NCI-H526 (cell line): ENCODE measurements at regions not wholly inside any gene's neighbourhood (a gene's known extent, or its start where the extent isn't known, plus 50 kb on each side); places are given as distances from the start of the nearest gene placed in this dataset.
"Not testable (repeated sequence)": the region's sequence is repeated elsewhere in the genome, so short reads cannot be mapped to it uniquely, and the experiment has no call there.

Experiments
- DNase-seq, 2 experiments: peaks; one replicate each; lab custom pipeline; 2025; lab: John Stamatoyannopoulos, UW

DNA sequence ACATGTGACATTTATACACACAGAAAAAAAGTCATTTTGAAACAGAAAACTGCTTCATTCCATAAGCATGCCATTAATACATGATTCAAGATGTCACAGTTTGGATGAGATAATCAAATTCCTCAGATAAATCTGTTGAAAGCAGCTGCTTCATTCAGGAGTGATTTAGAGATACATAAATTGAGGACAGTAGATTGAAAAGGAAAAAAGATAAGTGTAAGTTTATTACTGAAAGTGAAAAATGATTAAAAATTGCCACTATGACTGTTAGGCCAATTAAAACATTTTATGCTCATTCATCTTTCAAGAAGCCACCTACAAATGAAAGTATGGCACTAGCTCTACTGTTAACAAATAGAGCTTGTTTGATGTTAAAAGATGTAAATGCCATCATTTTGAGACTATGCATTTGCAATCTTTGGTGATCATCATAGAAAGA lies 136.9 kb upstream of the CDK6 start:
- DNase-seq = no peak

DNA sequence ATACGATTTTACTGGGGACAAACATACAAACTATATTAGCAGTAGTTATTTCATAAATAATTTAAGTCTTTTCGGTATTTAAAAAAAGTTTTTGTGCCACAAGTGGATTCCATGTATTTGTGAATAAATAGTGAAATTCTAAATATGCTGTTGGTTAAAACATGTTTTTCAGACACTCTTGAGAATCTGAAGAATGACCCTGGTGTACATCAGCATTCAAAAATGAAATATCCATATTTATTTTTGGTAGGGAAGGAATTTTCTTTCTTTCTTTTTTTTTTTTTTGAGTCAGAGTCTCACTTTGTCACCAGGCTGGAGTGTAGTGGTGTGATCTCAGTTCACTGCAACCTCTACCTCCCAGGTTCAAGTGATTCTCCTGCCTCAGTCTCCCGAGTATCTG lies 136.1 kb upstream of the CDK6 start:
- DNase-seq = no peak

DNA sequence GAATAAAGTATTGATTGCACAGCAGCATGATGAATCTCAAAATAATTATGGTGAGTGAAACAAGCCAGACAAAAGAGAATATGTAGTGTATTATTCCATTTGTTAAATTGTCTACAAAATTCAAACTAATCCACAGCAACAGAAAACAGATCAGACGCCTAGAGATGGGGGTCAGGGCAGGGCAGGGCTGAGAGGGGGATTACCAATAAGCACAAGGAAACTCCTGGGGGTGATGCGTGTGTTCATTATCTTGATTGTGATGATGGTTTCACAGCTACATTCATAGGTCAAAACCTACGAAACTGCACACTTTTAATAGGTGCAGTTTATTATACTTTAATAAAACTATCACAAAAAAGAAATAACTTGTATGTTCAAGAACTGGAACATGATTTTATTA lies 132.7 kb upstream of the CDK6 start:
- no peak for DNase-seq

DNA sequence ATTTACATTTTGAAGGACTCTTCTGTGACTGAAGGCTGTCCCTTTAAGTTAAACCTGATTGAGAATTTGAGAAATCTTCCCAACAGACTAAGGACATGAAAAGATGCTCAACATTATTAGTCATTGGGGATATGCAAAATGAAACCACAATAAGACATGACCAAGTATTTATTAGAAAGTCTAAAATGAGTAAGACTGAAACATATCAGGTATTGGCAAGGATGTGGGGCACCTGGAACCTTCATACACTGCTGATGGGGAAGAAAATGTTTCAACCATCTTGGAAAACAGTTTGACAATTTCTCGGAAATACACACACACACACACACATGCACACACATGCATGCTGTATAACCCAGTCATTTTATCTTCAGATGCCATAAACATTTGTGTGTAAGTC lies 132.1 kb upstream of the CDK6 start:
- DNase-seq = no peak

DNA sequence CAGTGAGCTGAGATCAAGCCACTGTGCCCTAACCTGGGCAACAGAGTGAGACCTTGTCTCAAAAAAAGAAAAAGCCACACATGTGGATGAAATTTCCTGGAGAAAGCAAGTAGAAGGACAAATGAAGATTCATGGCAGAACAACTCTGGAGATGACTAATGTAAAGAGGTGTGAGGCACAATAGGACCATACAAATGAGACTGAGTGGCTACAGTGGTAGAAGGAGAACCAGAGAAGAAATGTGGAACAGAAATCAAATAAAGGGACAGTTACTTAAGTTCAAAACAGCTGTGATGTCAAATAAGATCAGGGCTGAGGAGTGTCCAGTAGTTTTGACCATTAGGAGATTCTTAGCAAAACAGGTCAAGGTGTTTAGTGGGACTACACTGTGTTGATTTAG lies 130.9 kb upstream of the CDK6 start:
- DNase-seq = no peak

DNA sequence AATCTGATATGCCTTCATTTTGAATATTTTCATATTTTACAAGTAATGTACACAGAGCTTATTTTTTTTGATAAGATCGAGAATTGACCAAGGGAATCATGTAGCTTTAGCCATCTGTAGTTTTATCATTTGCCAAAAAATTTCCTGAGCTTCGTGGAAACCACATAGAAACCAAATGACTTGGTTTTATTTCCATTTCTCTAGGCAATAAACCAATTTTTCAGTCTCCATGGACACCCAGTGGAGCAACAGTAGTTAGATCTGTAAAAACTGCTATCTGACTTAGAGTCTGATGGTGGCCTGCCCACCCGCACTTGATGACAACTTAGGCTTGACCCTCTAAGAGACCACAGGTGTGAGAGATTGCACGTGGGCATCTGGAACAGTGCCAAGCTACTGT lies 127.8 kb upstream of the CDK6 start:
- no peak for DNase-seq

DNA sequence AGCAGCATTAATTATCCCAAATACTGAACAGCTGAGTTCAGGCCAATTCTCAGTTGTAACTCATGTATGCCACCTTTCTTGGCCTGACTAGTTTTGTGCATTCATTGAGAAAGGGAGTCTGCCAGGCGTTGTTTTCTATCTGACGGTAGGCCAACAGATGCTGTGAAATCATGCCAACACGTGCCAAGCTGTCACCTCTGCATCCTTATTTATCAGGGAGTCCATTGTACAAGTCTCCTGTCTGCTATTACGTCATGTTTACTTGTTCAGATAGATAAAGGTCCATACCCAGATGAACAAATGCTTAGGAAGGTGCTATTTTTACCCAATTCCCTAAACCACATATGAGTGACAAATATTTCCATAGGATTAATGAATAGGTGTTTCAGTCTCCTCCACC lies 127.2 kb upstream of the CDK6 start:
- DNase-seq = no peak

DNA sequence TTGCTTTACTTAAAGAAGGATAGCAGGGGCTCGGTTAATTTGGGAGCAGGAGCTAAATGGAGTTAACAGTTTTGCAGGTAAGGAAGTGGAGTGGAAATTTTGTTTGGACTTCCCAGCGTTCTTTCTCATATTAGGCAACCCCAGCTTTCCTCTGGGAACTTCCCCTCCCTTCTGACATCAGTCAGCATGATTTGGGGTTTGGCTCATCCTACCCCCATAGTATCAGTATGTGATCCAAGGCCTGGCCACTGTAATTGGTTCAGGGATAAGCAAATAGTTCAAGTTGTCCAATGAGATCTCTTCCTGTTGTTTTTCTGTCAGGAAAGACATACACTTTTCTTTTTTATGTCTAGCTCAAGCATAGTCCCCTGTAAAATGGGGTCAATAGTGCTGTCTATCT lies 125.6 kb upstream of the CDK6 start:
- no peak for DNase-seq

DNA sequence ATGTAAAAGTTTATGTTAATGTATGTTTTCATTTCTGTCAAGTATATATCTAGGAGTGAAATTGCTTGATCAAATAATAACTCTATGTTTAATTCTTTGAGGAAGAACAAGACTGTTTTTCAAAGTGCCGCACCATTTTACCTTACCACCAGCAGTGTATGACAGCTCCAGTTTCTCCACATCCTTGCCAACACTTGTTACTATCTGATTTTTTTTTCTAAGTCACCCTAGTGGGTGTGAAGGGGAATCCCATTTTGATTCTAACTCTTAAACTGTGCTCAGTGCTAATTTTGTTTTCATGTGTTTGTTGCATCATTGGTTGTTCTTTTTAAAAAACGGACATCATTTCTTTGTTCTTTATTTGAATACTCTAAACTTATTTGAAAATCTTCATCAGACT lies 120.2 kb upstream of the CDK6 start:
- DNase-seq = no peak

DNA sequence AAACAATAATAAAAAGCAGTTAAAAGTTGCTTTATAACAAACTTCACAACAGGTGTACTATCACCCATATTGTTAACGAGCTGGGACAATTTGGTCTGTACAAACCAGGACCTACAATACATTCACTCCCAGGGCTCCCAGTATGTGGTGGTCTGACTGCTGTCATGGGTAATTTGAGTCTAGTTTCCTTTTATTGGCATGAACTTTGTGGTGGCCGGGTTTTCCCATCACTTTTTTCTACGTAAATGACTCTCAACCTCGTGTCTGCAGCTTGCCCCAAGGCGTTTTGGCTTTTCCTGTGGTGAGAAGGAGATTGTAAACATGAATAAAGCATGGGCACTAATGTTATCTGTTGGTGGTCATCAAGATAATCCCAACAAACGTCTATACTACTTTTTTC lies 118.7 kb upstream of the CDK6 start:
- no peak for DNase-seq

DNA sequence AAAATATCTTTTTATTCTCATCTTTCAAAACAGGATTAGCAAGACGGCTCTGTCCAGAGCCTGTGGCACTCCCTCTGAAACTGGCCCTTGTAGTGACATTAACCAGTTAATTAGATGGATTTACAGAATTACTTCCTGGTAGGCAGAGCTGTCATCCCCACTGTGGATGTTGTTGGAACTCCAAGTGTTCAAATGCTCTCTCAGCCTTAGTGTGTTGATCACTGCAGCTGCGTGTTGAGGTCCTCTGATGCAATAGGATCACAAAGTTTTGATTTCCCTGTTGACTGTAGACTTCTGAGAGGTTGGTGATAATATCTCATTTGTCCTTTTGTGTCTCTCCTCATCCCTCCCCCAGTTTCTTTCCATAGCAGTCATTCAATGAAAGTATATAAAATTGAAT lies 117.3 kb upstream of the CDK6 start:
- peak; percentile 11 to 36 for DNase-seq

DNA sequence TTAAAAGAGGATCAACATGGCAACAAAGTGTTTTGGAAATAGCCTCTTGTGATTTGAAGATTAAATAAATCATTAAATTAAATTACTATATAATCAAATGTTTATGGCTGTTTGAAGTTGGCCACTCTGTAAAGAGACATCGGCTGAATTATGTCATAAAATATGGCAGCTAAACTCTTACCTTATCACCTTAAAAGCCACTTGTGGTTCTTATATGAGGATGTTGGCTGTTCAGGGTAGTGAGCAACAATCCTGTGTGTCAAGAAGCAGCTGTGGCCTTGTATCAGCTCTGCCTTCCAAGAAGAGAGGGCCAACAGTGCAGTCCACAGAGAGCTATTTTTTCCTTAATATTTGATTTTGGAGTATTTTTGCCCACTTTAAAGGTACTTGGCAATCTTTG lies 113.4 kb upstream of the CDK6 start:
- no peak for DNase-seq

DNA sequence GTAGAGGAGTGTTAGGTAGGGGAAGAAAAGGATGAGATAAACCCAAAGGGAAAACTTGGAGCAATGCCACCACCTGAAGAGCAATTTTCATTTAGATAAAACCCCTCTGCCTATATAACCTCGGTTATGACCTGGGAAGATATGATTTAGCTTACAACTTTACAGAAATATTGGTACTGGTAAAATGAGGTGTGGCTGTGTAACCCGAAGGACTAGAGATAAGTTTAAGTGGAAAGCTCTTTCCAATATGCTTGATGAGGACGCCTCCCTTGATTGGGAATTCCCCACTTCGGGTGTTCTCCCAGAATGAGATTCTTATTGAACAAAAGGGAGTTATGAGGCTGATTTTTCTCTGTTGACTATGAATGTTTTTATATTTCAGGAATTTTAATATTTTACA lies 109.5 kb upstream of the CDK6 start:
- no peak for DNase-seq

DNA sequence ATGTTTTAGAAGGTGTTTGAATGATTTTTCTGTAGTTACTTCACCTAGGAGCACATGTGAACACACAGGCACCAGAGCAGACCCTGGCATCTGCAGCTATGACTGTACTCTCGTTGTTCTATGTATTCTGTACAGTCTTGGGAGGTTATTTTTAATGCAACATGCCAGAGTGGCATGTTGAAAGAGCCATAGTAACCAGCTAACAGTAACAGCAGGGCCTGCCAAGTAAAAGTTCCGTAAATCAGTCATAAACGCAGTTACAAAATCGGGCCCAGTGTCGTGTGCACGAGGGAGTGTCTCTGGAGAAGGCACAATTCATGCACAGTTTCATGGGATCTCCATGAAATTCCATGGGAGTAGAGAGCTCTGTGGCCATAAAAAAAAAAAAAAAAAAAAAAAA lies 108.3 kb upstream of the CDK6 start:
- DNase-seq = no peak

DNA sequence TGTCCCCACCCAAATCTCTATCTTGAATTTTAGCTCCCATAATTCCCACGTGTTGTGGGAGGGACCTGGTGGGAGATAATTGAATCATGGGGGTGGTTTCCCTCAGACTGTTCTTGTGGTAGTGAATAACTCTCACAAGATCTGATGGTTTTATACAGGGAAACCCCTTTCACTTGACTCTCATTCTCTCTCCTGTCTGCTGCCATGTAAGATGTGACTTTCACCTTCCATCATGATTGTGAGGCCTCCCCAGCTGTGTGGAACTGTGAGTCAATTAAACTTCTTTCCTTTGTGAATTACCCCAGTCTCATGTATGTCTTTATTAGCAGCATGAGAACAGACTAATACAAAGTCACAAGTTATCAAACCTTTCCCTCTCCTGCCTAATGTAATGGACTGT lies 106.3 kb upstream of the CDK6 start:
- DNase-seq = not testable (repeated sequence)

DNA sequence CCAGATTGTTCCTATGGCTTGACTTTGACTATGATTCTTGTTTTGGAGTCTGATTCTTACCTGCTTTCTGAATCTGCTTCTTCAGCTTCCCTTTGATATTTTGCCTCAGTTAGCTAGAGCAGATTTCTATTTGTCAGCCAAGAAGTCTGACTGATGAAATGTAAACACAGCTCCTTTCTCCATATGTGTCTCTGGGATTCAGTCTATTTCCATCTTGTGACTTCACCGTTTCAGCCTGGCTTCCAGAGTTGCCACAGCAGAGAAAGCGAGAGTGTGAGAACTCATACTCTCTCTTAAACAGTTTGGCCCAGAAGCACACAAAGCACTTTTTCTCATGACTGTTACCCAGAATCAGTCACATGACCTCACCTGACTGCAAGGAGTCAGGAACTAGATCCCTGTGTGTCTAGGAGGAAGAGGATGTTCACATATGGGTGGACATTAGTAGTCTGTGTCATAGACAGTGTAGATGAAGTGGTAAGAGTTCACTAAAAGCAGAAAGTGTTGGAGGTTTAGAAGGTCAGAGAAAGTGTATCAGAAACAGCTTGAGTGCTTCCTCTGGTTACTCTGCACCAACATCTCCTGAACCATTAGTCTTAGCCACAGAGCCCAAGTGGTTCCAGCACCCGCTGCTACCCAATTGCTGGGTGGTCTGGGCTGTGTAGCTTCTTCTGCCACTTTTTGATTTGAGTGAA lies 103.4 kb upstream of the CDK6 start:
- DNase-seq = no peak

DNA sequence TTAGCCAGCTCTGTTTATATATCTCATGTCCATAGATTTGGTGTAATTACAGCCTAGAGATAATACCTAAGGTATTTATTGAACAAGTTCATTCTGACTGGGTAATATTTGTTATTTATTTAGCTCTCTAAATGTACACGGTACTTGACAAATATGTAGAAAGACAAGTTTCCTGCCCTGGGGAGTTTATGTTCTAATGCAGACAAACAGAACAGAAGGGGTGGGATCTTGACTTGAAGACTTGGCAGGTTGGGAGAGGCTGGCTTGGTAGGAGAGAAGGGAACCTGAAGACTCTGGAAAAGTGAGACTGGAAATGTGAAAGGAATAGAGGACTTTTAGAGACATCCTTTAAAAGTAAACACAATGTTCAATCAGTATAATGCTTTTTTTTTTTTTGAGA lies 97.7 kb upstream of the CDK6 start:
- DNase-seq = no peak

DNA sequence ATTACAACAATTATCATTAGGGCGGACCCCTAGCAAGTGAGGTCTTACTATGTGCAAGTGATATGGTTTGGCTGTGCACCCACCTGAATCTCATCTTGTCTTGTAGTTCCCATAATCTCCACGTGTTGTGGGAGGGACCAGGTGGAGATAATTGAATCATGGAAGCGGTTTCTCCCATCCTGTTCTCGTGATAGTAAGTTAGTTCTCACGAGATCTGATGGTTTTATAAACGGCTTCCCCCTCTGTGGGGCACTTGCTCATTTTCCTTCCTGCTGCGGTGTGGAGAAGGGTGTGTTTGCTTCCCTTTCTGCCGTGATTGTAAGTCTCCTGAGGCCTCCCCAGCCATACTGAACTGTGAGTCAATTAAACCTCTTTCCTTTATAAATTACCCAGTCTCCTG lies 96.1 kb upstream of the CDK6 start:
- DNase-seq = no peak

DNA sequence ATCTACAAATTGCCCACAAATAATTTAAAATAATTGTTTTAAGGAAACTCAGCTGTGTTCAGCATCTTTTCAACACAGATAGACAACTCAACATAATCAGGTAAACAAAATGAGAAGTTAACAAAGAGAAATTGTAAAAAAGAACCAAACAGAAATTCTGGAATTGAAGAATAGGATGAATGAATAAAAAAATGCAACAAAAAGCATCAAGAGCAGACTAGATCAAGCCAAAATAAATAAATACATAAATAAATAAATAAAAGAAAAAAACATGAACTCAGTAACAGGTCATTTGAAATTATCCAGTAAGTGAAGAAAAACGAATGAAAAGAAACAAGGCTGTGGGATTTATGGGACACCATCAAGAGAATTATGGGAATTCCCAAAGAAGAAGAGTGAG lies 94.0 kb upstream of the CDK6 start:
- no peak for DNase-seq

DNA sequence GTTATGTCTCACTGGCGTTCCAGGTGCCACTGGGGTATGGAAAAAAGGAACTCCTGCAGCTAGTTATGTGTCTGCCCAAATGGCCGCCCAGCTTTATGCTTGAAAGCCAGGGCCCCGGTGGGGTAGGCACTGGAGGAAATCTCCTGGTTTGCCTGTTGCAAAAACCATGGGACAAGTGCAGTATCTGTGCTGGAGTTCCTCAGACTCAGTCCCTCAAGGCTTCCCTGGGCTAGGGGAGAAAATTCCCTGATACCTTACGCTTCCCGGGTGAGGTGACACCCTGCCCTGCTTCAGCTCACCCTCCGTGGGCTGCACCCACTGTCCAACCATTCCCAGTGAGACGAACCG lies 90.3 kb upstream of the CDK6 start:
- DNase-seq = no peak

DNA sequence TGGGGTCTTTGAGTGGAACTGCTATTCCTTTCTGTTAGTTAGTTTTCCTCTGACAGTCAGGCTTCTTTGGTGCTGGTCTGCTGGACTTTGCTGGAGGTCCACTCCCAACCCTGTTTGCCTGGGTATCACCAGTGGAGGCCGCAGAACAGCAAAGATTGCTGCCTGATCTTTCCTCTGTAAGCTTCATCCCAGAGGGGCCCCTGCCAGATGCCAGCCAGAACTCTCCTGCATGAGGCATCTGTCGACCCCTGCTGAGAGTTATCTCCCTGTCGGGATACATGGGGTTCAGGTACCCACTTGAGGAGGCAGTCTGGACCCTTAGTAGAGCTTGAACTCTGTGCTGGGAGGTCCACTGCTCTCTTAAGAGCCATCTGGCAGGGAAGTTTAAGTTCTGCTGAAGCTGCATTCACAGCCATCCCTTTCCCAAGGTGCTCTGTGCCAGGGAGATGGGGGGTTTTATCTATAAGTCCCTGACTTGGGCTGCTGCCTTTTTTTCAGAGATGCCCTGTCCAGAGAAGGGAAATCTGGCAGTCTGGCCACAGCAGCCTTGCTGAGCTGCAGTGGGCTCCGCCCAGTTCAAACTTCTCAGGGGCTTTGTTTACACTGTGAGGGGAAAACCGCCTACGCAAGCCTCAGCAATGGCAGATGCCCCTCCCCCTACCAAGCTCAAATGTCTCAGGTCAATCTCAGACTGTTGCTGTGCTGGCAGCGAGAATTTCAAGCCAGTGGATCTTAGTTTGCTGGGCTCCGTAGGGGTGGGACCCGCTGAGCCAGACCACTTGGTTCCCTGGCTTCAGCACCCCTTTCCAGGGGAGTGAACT lies 89.7 kb upstream of the CDK6 start:
- DNase-seq = peak in 1 of 2 experiments; percentile 22

DNA sequence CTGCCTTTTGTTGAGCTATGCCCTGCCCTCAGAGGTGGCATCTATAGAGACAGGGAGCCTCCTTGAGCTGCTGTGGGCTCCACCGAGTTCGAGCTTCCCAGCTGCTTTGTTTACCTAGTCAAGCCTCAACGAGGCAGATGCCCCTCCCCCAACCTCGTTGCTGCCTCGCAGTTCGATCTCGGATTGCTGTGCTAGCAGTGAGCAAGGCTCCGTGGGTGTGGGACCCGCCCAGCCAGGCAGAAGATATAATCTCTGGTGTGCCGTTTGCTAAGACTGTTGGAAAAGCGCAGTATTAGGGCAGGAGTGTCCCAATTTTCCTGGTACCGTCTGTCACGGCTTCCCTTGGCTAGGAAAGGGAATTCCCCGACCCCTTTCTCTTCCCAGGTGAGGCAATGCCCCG lies 88.4 kb upstream of the CDK6 start:
- DNase-seq = peak in 1 of 2 experiments; percentile 42

DNA sequence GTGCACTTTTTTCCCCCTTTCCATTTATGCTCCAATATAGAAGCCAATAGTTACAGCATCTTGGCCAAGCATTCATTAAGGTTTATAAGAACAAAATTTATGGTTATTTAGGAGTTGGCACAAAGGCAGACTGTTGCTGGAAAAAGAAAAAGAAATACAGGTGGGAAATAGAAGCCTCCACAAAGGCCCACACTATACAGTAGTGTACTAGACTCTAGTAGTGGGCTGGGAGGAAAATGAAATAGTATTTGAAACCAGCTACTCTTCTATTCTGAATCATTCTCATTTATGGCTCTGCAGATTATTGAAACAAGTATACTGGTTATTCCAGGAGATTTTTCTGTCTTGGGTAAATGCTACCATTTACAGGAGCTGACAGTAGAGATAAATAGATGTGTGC lies 80.9 kb upstream of the CDK6 start:
- no peak for DNase-seq

DNA sequence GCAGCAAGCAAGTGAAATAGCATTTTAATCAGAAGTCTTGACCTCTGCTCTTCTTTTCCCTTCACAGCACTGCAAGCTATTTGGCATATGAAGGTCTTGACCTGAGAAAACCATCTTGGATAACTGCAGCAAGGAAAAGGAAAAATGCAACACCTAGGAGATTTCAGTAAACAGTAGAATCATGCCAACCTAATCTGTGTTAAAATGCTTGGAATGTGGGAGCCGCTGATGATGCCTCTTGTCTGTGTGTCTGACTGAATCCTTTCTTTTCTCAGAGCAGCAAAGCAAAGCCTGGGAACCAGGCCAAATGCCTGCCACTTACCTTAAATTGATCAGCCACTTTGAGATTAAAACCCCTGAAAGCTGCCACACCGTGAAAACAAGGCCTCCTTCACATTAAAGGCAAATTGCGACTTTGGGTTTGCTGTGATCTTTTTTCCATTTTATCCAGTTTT lies 80.4 kb upstream of the CDK6 start:
- no peak for DNase-seq
